ENCODE measurements at regions not wholly inside any gene's neighbourhood (a gene's known extent, or its start where the extent isn't known, plus 50 kb on each side); places are given as distances from the start of the nearest gene placed in this dataset.

DNA sequence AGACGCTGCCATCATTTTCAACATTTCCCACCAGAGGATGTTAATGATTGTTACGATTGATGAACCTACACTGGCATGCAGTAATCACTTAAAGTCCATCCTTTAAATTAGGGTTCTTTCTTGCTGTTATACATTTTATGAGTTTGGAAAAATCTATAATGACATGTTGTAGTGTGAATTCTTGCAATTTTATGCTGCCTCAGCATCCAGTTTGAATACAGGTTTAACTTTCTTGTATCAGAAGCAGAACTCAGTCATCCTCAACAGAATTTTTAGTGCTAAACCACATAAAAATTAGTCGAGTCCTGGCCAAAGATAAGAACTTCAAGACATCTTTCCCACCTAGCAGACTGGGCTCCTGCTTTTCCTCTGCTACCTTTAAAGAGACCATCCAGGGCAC lies 303.3 kb downstream of the NUP35 start:
- TF ChIP-seq ZNF644 (tag; IDR thresholded peaks at IDR 0.05; ENCODE audit: low read depth): no peak
- no peak for TF ChIP-seq ZNF140 (CRISPR knock-in tag; IDR thresholded peaks at IDR 0.05)
- no peak for TF ChIP-seq SMC3 (conservative IDR thresholded peaks at IDR 0.05; ENCODE audit: insufficient read depth, low read depth, low read length)
- no peak for TF ChIP-seq SPI1 (IDR thresholded peaks at IDR 0.05; ENCODE audit: borderline replicate concordance, low read depth, low read length)
- TF ChIP-seq, protein P1, sequence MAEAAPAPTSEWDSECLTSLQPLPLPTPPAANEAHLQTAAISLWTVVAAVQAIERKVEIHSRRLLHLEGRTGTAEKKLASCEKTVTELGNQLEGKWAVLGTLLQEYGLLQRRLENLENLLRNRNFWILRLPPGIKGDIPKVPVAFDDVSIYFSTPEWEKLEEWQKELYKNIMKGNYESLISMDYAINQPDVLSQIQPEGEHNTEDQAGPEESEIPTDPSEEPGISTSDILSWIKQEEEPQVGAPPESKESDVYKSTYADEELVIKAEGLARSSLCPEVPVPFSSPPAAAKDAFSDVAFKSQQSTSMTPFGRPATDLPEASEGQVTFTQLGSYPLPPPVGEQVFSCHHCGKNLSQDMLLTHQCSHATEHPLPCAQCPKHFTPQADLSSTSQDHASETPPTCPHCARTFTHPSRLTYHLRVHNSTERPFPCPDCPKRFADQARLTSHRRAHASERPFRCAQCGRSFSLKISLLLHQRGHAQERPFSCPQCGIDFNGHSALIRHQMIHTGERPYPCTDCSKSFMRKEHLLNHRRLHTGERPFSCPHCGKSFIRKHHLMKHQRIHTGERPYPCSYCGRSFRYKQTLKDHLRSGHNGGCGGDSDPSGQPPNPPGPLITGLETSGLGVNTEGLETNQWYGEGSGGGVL (CRISPR knock-in tag; IDR thresholded peaks at IDR 0.05): no peak
- TF ChIP-seq ATF7 (IDR thresholded peaks at IDR 0.05): no peak
- no peak for TF ChIP-seq ZNF586 (CRISPR knock-in tag; conservative IDR thresholded peaks at IDR 0.05)
